Mesothelial cell of epicardium (in vitro differentiated cells): ENCODE measurements at regions not wholly inside any gene's neighbourhood (a gene's known extent, or its start where the extent isn't known, plus 50 kb on each side); places are given as distances from the start of the nearest gene placed in this dataset.
"Not testable (repeated sequence)": the region's sequence is repeated elsewhere in the genome, so short reads cannot be mapped to it uniquely, and the experiment has no call there.

Experiments
- DNase-seq, 2 experiments: peaks; one replicate each; pipeline ENCODE4 v3.0.0; 2021; ENCODE audit warnings: low spot score in 2 of 2; ENCODE audit not compliant: unreplicated experiment in 2 of 2
- H3K27ac Mint-ChIP-seq: 2 replicates; pipeline ENCODE4 v1.8.0; 2021; ENCODE audit warnings: mixed read lengths
- H3K27me3 Mint-ChIP-seq: 2 replicates; pipeline ENCODE4 v1.8.0; 2021; ENCODE audit warnings: low read depth, mixed read lengths
- H3K36me3 Mint-ChIP-seq: 2 replicates; pipeline ENCODE4 v1.8.0; 2021; ENCODE audit warnings: mixed read lengths
- H3K4me1 Mint-ChIP-seq: 2 replicates; pipeline ENCODE4 v1.8.0; 2021; ENCODE audit warnings: mixed read lengths
- H3K4me3 Mint-ChIP-seq: 2 replicates; pipeline ENCODE4 v1.8.0; 2021; ENCODE audit warnings: mild to moderate bottlenecking, moderate library complexity, mixed read lengths
- H3K9me3 Mint-ChIP-seq: 2 replicates; pipeline ENCODE4 v1.8.0; 2021; ENCODE audit warnings: mixed read lengths
- CTCF ChIP-seq: fragments of 200-600 bp; sonication (generic); IDR thresholded peaks from one replicate; pipeline ENCODE4 v1.5.0; 2021; ENCODE audit warnings: antibody characterized with exemption; ENCODE audit not compliant: unreplicated experiment

DNA sequence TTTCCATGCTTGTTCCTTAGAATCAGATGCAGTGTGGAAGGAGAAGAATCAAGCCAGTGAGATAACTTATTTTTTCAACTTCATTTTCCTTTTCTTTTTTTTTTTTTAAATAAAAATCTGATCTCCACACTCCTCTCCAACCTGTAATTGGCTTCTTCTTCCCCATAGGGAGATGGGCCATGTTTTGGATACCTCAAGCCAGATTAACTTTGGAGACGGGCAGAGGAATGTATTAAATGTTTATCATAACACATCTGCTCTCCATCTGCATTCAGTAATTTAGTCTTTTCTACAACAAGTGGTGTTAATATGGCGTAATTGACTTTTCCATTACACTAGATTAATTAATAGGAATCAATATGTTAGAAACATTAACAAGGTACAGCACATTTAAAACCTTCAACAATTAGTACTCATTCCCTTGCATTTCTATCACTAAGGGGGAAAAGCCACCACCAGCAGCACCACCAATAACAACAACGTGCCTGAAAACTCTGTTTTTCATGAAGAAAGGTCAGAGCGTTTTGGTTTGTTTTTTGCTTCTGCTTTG, 244.1 kb downstream of the MYCN start:
- Mint-ChIP-seq H3K27me3 (no peaks in the 10 kb centered on the region), H3K27ac (no peak overlapping the region), H3K4me3 (no peak overlapping the region), H3K9me3 (no peaks in the 10 kb centered on the region), H3K36me3 (no peaks in the 10 kb centered on the region), H3K4me1 (peaks cover 16% of the 10 kb centered on the region)
- DNase-seq = no peak
- TF ChIP-seq CTCF = no peak

- TF ChIP-seq CTCF = no peak
- H3K27ac Mint-ChIP-seq = no peak overlapping the region
Observed at GRCh38 chr2:16183345-16183744, 243.0 kb downstream of the MYCN start.

DNA sequence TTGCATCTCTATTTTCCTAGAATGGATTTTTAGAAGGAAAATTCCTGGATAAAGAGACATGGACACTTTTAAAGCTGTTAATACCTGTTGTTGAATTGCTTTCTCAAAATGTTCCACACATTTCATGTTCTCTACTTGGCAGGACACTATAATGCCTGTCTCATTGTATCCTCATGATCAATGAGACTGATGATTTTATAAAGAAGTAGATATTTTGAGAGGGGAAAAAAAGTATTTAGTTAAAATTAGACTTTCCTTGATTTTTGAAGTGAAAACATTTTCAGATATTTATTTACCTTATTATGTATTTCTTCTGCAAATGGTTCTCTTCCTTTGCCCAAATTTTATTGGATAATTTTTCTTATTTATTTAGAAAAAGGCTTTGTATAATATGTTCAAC, 242.5 kb downstream of the MYCN start:
- peaks cover 12% of the 10 kb centered on the region for H3K4me1 Mint-ChIP-seq
- no peaks in the 10 kb centered on the region for H3K27me3 Mint-ChIP-seq
- no peak overlapping the region for H3K27ac Mint-ChIP-seq
- H3K9me3 Mint-ChIP-seq = no peaks in the 10 kb centered on the region
- no peak overlapping the region for H3K4me3 Mint-ChIP-seq
- H3K36me3 Mint-ChIP-seq = no peaks in the 10 kb centered on the region
- no peak for DNase-seq
- TF ChIP-seq CTCF = no peak

More at GRCh38 chr2:16183345-16183744, 243.0 kb downstream of the MYCN start:
- Mint-ChIP-seq H3K9me3 (no peaks in the 10 kb centered on the region), H3K27me3 (no peaks in the 10 kb centered on the region), H3K4me3 (no peak overlapping the region), H3K36me3 (no peaks in the 10 kb centered on the region), H3K4me1 (peaks cover 12% of the 10 kb centered on the region)
- no peak for DNase-seq

DNA sequence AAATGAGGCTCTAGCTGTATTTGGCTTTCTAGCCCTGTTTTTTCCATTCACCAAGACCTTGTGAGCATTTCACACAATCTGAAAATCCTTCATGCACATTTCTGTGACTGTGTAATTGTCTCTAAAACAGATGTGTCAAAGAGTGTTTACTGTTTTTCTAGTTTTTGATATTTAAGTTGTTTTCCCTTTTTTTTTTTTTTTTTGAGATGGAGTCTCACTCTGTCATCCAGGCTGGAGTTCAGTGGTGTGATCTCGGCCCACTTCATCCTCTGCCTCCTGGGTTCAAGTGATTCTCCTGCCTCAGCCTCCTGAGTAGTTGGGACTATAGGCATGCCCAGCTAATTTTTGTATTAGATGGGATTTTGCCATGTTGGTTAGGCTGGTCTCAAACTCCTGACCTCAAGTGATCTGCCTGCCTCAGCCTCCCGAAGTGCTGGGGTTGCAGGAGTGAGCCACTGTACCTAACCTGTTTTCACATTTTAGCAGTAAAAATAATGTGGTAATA, 242.0 kb downstream of the MYCN start:
- H3K36me3 Mint-ChIP-seq, H3K9me3 Mint-ChIP-seq, DNase-seq, H3K27ac Mint-ChIP-seq, H3K27me3 Mint-ChIP-seq, H3K4me3 Mint-ChIP-seq: not testable (repeated sequence)
- peaks cover 12% of the 10 kb centered on the region for H3K4me1 Mint-ChIP-seq

- Mint-ChIP-seq H3K4me1 (peaks cover 12% of the 10 kb centered on the region), H3K36me3 (no peaks in the 10 kb centered on the region), H3K27me3 (no peaks in the 10 kb centered on the region), H3K9me3 (no peaks in the 10 kb centered on the region), H3K27ac (no peak overlapping the region), H3K4me3 (no peak overlapping the region)
- no peak for DNase-seq
- TF ChIP-seq CTCF = no peak
Observed at GRCh38 chr2:16181741-16182090, 241.4 kb downstream of the MYCN start.

DNA sequence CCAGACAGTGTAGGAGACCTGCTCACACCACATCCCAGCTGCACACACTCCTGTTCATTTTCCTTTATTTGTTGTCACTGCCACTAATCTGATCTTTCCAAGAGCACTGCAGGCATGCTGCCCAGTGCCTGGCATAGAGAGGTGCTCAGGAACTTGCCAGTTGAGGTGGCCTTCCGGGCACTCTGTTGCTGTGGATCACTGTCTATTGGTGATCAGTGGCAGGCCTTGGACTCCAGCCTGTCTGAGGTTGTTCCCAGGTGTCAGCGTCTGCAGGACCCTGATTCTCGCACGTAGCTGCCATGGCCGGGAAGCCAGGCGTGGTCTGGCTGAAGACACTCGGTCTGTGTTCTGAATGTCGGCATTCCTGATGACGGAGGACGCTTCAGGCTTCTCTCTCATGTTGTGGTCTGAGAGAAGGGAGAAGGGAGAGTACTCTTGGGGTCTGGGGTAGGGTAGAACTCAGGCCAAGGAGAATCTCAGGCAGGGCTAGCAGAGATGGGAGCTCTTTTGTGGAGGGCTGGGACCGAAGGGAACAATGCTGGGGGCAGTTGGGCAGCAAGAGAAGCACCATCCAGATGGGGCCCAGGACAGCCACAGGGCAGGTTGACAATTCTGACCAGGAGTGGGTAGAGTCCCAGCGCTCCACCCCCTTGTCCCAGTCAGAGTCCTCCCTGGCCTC, 240.9 kb downstream of the MYCN start:
- Mint-ChIP-seq H3K36me3 (no peaks in the 10 kb centered on the region), H3K4me1 (peaks cover 12% of the 10 kb centered on the region), H3K4me3 (no peak overlapping the region), H3K27me3 (no peaks in the 10 kb centered on the region), H3K9me3 (no peaks in the 10 kb centered on the region), H3K27ac (no peak overlapping the region)
- TF ChIP-seq CTCF = no peak
- no peak for DNase-seq
